T-cell (primary cell): ENCODE measurements at regions not wholly inside any gene's neighbourhood (a gene's known extent, or its start where the extent isn't known, plus 50 kb on each side); places are given as distances from the start of the nearest gene placed in this dataset.
A peak's percentile ranks its signal among the peaks of the same experiment; 100 is the strongest.

Source experiments
- ATAC-seq, 4 experiments: fragments of 200-7000 bp in 3 of 4; fragments of 150-1000 bp in 1 of 4; cut with Tn5 transposase; replicated peaks in 1 of 4; 1 replicate in 3 of 4; 2 replicates in 1 of 4; pipeline ENCODE4 v1.10.0; 2021; ENCODE audit warnings: moderate library complexity in 3 of 4, mild to moderate bottlenecking in 2 of 4, moderate number of reproducible peaks in 1 of 4
- CTCF ChIA-PET, 2 donors: fragments of 300-600 bp; sonication (Branson Sonifier 250); formaldehyde crosslinking; loops; one replicate each; lab custom pipeline; 2022; ENCODE audit warnings: antibody characterized with exemption in 2 of 2; lab: Charles Lee
- POLR2A ChIA-PET, 2 donors: fragments of 300-600 bp; sonication (Branson Sonifier 250); formaldehyde crosslinking; loops; one replicate each; lab custom pipeline; 2022; ENCODE audit warnings: antibody characterized with exemption in 2 of 2; lab: Charles Lee
- DNase-seq, 35 experiments: peaks; one replicate each; pipeline versions ENCODE4 v3.0.0 to v3.0.0-alpha.2; 2013 to 2023
- H3K27ac ChIP-seq: one replicate; pipeline ENCODE4 v1.5.1; 2013; ENCODE audit warnings: low read length
- H3K27me3 ChIP-seq, 2 experiments: replicated peaks in 1 of 2; 1 replicate in 1 of 2; 2 replicates in 1 of 2; pipeline versions ENCODE4 v1.6.1 to v1.7.0; 2013; ENCODE audit warnings: low read length in 1 of 2, mixed read lengths in 1 of 2; ENCODE audit not compliant: control insufficient read depth in 2 of 2, insufficient read depth in 2 of 2; ENCODE audit errors: extremely low read depth in 1 of 2
- H3K36me3 ChIP-seq, 2 donors: 1 replicate in 1 of 2; 2 replicates in 1 of 2; pipeline versions ENCODE4 v1.6.1 to v1.7.0; 2013; ENCODE audit warnings: low read length in 1 of 2; ENCODE audit not compliant: control insufficient read depth in 2 of 2, insufficient read depth in 1 of 2; ENCODE audit errors: extremely low read depth in 1 of 2
- H3K4me1 ChIP-seq, 2 experiments: 1 replicate in 1 of 2; 2 replicates in 1 of 2; pipeline versions ENCODE4 v1.6.1 to v1.7.0; 2013; ENCODE audit warnings: low read length in 2 of 2, mixed read lengths in 1 of 2; ENCODE audit not compliant: insufficient read depth in 2 of 2, control insufficient read depth in 1 of 2; ENCODE audit errors: extremely low read depth in 1 of 2
- H3K4me3 ChIP-seq, 2 donors: 1 replicate in 1 of 2; 2 replicates in 1 of 2; pipeline versions ENCODE4 v1.5.1 to v1.7.0; 2013; ENCODE audit warnings: mild to moderate bottlenecking in 2 of 2, low read length in 1 of 2, moderate library complexity in 1 of 2; ENCODE audit not compliant: control insufficient read depth in 1 of 2; ENCODE audit errors: extremely low read depth in 1 of 2
- H3K9me3 ChIP-seq: 2 replicates; pipeline ENCODE4 v1.7.0; 2013
- H3K27ac Mint-ChIP-seq, 2 donors: one replicate each; pipeline ENCODE4 v1.8.0; 2020 to 2021; ENCODE audit warnings: mild to moderate bottlenecking in 2 of 2, mixed read lengths in 2 of 2
- H3K27me3 Mint-ChIP-seq, 2 donors: one replicate each; pipeline ENCODE4 v1.8.0; 2021 to 2022; ENCODE audit warnings: mixed read lengths in 2 of 2
- H3K36me3 Mint-ChIP-seq: one replicate; pipeline ENCODE4 v1.8.0; 2021; ENCODE audit warnings: mixed read lengths
- H3K4me1 Mint-ChIP-seq, 3 donors: one replicate each; pipeline ENCODE4 v1.8.0; 2020 to 2022; ENCODE audit warnings: mixed read lengths in 3 of 3, mild to moderate bottlenecking in 1 of 3
- H3K4me3 Mint-ChIP-seq, 3 donors: one replicate each; pipeline ENCODE4 v1.8.0; 2020 to 2022; ENCODE audit warnings: mild to moderate bottlenecking in 3 of 3, mixed read lengths in 3 of 3, moderate library complexity in 3 of 3
- H3K9me3 Mint-ChIP-seq, 3 donors: one replicate each; pipeline ENCODE4 v1.8.0; 2020 to 2022; ENCODE audit warnings: mixed read lengths in 3 of 3
- WGBS: methylation state at CpG from one replicate; pipeline ENCODE4 v1.1.5; 2013; ENCODE audit warnings: missing lambda C conversion rate; ENCODE audit not compliant: insufficient coverage; 5-methylcytosine and 5-hydroxymethylcytosine counted together

DNA sequence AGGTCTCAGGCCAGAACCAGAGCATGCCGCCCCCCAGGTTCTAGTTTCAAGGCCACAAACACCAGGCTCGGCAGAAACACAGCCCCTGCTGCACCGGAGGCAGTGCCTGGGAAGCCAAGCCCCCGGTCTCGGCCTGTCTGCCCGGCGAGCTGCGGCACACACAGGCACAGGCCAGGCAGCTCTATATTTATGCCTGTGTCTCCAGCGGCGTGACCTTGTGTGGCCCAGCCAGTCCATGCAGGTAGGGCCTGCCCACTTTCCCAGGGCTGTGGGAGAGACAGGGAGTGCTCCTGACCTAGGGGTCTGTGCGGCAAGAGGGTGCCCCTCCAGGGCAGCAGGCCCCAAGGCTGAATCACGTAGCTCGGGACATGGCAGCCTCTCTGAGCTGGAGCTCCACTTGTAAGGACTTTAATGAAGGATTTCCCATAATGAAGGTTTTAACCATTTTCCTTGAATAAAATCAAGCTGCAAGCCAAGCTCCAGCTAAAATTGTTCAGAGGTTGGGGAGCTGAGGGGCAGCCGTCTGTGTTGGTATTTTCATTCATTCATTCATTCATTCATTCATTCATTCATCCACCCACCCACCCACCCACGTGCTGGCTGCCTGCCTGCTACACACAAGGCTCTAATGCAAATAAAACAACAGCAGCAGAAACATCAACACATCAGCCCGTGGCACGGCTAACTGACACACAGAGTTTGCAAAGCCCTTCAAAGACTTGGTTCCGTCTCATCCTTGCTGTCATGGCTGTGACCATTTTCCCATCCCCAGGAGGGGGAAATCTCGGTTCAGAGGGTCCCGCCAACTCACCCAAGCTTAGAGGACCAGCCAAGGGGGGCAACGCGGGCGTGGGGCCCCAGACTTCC lies 92.0 kb downstream of the RFLNA start:
- Mint-ChIP-seq H3K9me3 (no peaks in the 10 kb centered on the region), H3K27ac (no peak overlapping the region), H3K4me3 (peak overlapping the region in 1 of 3 donors; percentile 69), H3K4me1 (peaks cover 16 to 27% (median 25%) of the 10 kb centered on the region in 3 donors), H3K27me3 (no peaks in the 10 kb centered on the region), H3K36me3 (peaks cover 9% of the 10 kb centered on the region)
- H3K27ac ChIP-seq: no peak overlapping the region
- no peak for ATAC-seq
- no peaks in the 10 kb centered on the region for H3K9me3 ChIP-seq
- no peak for DNase-seq
- POLR2A ChIA-PET: no interaction called here
- H3K27me3 ChIP-seq: no peaks in the 10 kb centered on the region
- peaks cover 0 to 33% of the 10 kb centered on the region in 2 experiments for H3K4me1 ChIP-seq
- CTCF ChIA-PET: no interaction called here
- no peak overlapping the region for H3K4me3 ChIP-seq
- peaks cover 13 to 34% of the 10 kb centered on the region in 2 donors for H3K36me3 ChIP-seq
- 90% methylated on average over 17 of the region's 23 CpGs for WGBS

DNA sequence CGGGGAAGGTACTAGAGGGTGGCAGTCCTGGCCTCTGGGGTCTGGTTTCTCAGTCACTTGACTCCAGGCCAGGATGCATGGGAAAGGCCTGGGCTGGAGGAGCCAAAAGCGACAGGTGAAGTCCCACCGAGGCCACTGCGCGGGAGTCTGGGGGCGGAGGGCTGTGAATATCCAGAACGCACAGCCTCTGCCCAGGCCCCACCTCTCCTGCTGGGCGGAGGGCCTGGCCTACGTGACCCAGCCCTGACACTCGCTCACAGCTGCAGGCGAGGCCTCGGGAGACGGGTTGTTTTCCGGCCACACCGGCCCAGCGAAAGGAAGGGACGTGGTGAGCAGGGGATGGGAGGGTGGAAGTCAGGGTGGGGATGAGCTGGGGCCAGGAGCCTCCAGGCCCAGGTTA lies 91.2 kb downstream of the RFLNA start:
- POLR2A ChIA-PET: no interaction called here
- H3K4me3 ChIP-seq: no peak overlapping the region
- Mint-ChIP-seq H3K36me3 (peaks cover 15% of the 10 kb centered on the region), H3K27ac (no peak overlapping the region), H3K9me3 (no peaks in the 10 kb centered on the region), H3K27me3 (no peaks in the 10 kb centered on the region), H3K4me1 (peaks cover 8 to 18% (median 16%) of the 10 kb centered on the region in 3 donors), H3K4me3 (no peak overlapping the region)
- H3K27ac ChIP-seq: no peak overlapping the region
- 98% methylated on average over 11 of the region's 17 CpGs for WGBS
- H3K4me1 ChIP-seq: peaks cover 0 to 26% of the 10 kb centered on the region in 2 experiments
- ATAC-seq (no peak), DNase-seq (no peak)
- no peaks in the 10 kb centered on the region for H3K9me3 ChIP-seq
- CTCF ChIA-PET: no interaction called here
- no peaks in the 10 kb centered on the region for H3K27me3 ChIP-seq
- peaks cover 16 to 42% of the 10 kb centered on the region in 2 donors for H3K36me3 ChIP-seq

DNA sequence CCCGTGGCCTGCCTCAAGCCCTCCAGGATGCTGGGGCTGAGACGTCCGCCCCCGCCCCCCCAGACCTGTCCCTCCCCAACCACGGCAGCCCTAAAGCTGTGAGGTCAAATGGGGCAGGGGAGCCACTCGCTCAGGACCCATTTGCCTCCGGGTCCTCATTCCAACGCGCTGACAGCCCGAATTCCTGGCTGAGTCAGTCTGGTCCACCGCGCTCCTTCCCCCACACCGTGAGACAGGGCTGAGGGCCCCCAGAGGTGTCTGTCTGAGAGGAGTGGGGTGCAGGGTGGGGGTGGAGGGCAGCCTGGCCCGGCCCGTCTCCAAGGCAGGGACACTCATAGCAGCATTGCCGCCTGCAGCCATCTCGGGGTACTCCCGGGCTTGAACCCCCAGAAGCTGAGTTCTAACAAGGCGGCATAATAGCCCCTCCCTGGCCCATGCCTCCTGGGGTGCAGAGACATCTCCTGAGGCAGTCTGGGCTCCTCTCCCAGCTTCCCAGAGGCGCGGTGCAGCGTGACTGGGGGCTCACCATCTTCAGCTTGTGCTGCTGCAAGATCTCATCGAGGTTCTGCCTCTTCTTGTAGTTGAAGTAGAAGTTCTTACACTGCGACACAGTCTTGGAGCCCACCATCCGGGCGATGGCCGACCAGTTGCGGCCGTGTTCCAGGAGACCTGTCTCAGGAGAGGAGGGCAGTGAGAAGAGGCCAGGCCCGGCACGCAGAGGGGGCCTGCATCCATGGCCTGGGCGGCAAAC lies 90.5 kb downstream of the RFLNA start:
- WGBS: 95% methylated on average over 19 of the region's 32 CpGs
- Mint-ChIP-seq H3K27ac (no peak overlapping the region), H3K36me3 (peaks cover 15% of the 10 kb centered on the region), H3K4me3 (no peak overlapping the region), H3K4me1 (peaks cover 6 to 14% (median 11%) of the 10 kb centered on the region in 3 donors), H3K27me3 (no peaks in the 10 kb centered on the region), H3K9me3 (no peaks in the 10 kb centered on the region)
- Histone ChIP-seq H3K4me1 (peaks cover 0 to 19% of the 10 kb centered on the region in 2 experiments), H3K9me3 (no peaks in the 10 kb centered on the region), H3K27ac (no peak overlapping the region), H3K36me3 (peaks cover 16 to 48% of the 10 kb centered on the region in 2 donors), H3K4me3 (no peak overlapping the region), H3K27me3 (no peaks in the 10 kb centered on the region)
- POLR2A ChIA-PET: interaction anchor here in 1 of 2 donors (0.5 kb wide), 1 partner anchor 65 kb away, joined by 3 read pairs; no protein-coding TSS in a partner anchor
- no peak for ATAC-seq
- DNase-seq: no peak
- CTCF ChIA-PET: interaction anchor here in 1 of 2 donors (0.6 kb wide), 1 partner anchor 105 kb away, joined by 3 read pairs; no protein-coding TSS in a partner anchor

DNA sequence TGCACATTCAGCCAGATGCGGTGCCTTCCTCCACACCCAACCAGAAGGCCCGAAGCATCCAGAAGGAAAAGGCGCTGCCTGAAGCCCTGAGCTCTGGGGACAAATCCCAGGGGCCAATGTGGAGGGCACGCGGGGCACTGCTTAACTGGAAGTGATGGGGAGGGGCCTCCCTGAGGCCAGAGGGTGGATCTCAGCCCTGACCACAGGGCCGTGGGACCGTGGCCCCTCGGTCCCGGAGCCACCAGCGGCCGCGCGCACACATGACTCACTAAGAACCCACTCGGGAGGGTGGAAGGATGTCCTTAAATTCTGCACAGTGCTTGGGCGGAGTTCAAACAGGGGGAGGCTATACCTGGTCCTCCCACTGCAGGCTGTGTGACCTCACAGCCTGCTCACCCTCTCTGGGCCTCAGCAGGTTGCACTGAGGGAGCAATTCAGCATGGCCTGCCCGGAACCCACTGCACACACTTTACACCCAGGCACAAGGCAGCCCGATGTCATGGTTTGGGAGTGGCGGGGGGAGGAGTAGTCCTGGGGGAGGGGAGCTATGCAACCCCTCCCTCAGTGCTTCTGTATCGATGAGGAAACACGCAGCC lies 89.5 kb downstream of the RFLNA start:
- no peak overlapping the region for H3K4me3 ChIP-seq
- no peaks in the 10 kb centered on the region for H3K9me3 ChIP-seq
- H3K4me1 ChIP-seq: peaks cover 0 to 12% of the 10 kb centered on the region in 2 experiments
- WGBS: 97% methylated on average over 6 of the region's 20 CpGs
- CTCF ChIA-PET: interaction anchor here in 1 of 2 donors (0.6 kb wide), 1 partner anchor 104 kb away, joined by 3 read pairs; no protein-coding TSS in a partner anchor
- Mint-ChIP-seq H3K27me3 (no peaks in the 10 kb centered on the region), H3K27ac (no peak overlapping the region), H3K36me3 (peaks cover 18% of the 10 kb centered on the region), H3K4me1 (peaks cover 0 to 4% (median 3%) of the 10 kb centered on the region in 3 donors), H3K4me3 (no peak overlapping the region), H3K9me3 (no peaks in the 10 kb centered on the region)
- no peak overlapping the region for H3K27ac ChIP-seq
- POLR2A ChIA-PET: no interaction called here
- H3K36me3 ChIP-seq: peaks cover 16 to 54% of the 10 kb centered on the region in 2 donors
- no peaks in the 10 kb centered on the region for H3K27me3 ChIP-seq
- no peak for ATAC-seq
- no peak for DNase-seq

DNA sequence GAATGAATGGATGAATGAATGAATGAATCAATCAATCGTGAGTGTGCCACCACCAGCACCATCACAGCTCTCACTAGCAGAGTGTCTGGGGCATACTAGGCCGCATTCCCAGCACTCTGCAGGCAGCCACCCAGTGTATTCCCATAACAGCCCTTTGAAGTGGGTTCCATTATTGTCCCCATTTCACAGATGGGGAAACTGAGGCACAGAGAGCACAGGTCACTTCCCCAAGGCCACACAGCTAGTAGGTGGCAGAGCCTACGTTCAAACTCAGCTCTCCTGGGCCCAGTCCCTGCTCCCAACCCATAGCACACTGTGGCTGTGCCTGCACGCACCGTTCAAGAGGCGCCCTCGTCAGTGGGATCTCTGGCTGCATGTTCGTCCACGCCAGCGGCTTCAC lies 88.1 kb downstream of the RFLNA start:
- H3K36me3 Mint-ChIP-seq: peaks cover 27% of the 10 kb centered on the region
- Histone ChIP-seq H3K36me3 (peaks cover 19 to 60% of the 10 kb centered on the region in 2 donors), H3K27me3 (no peaks in the 10 kb centered on the region), H3K27ac (no peak overlapping the region), H3K4me3 (no peak overlapping the region), H3K9me3 (no peaks in the 10 kb centered on the region), H3K4me1 (peaks cover 0 to under 1% of the 10 kb centered on the region in 2 experiments)
- no peak overlapping the region for H3K27ac Mint-ChIP-seq
- DNase-seq (no peak), ATAC-seq (no peak)
- CTCF ChIA-PET: no interaction called here
- no peaks in the 10 kb centered on the region for H3K9me3 Mint-ChIP-seq
- POLR2A ChIA-PET: no interaction called here
- H3K4me1 Mint-ChIP-seq: no peaks in the 10 kb centered on the region
- H3K27me3 Mint-ChIP-seq: no peaks in the 10 kb centered on the region
- WGBS: 96% methylated on average over 5 of the region's 10 CpGs
- H3K4me3 Mint-ChIP-seq: no peak overlapping the region
